ENCODE measurements at regions not wholly inside any gene's neighbourhood (a gene's known extent, or its start where the extent isn't known, plus 50 kb on each side); places are given as distances from the start of the nearest gene placed in this dataset.
A peak's percentile ranks its signal among the peaks of the same experiment; 100 is the strongest.

GRCh38 chr4:53693909-53694308 lies 102.6 kb upstream of the LNX1 start:
- in situ Hi-C loops (cut with HindIII; ENCODE audit: low pct_unique_long_range_greater_than_20kb, low sequenced_read_pairs), result no loop called here

GRCh38 chr4:53693408-53693807 lies 102.1 kb upstream of the LNX1 start:
- no peak for DNase-seq (ENCODE audit: low read depth)
- in situ Hi-C loops (cut with HindIII; ENCODE audit: low pct_unique_long_range_greater_than_20kb, low sequenced_read_pairs), result no loop called here

More at GRCh38 chr4:53693909-53694308, 102.6 kb upstream of the LNX1 start:
- no peak for DNase-seq (ENCODE audit: low read depth)

GRCh38 chr4:53688186-53688790 lies 97.0 kb upstream of the LNX1 start:
- in situ Hi-C loops (cut with HindIII; ENCODE audit: low pct_unique_long_range_greater_than_20kb, low sequenced_read_pairs), result no loop called here
- peak; percentile 30 for DNase-seq (ENCODE audit: low read depth)

GRCh38 chr4:53686521-53686920 lies 95.2 kb upstream of the LNX1 start:
- in situ Hi-C loops (cut with HindIII; ENCODE audit: low pct_unique_long_range_greater_than_20kb, low sequenced_read_pairs), result no loop called here
- no peak for DNase-seq (ENCODE audit: low read depth)

- in situ Hi-C loops (cut with HindIII; ENCODE audit: low pct_unique_long_range_greater_than_20kb, low sequenced_read_pairs), result no loop called here
- DNase-seq (ENCODE audit: low read depth), result no peak
These were observed 93.1 kb upstream of the LNX1 start for GRCh38 chr4:53684136-53685130.

- DNase-seq (ENCODE audit: low read depth), result no peak
- in situ Hi-C loops (cut with HindIII; ENCODE audit: low pct_unique_long_range_greater_than_20kb, low sequenced_read_pairs), result no loop called here
These were observed 91.6 kb upstream of the LNX1 start for GRCh38 chr4:53682908-53683307.

- in situ Hi-C loops (cut with HindIII; ENCODE audit: low pct_unique_long_range_greater_than_20kb, low sequenced_read_pairs), result no loop called here
- DNase-seq (ENCODE audit: low read depth), result no peak
These were observed 90.9 kb upstream of the LNX1 start for GRCh38 chr4:53682196-53682595.

GRCh38 chr4:53680598-53680997 lies 89.3 kb upstream of the LNX1 start:
- in situ Hi-C loops (cut with HindIII; ENCODE audit: low pct_unique_long_range_greater_than_20kb, low sequenced_read_pairs), result no loop called here
- no peak for DNase-seq (ENCODE audit: low read depth)

- in situ Hi-C loops (cut with HindIII; ENCODE audit: low pct_unique_long_range_greater_than_20kb, low sequenced_read_pairs), result no loop called here
- DNase-seq (ENCODE audit: low read depth), result no peak
These were observed 88.9 kb upstream of the LNX1 start for GRCh38 chr4:53680168-53680567.

GRCh38 chr4:53676402-53676871 lies 85.2 kb upstream of the LNX1 start:
- DNase-seq (ENCODE audit: low read depth), result no peak

GRCh38 chr4:53674903-53675302 lies 83.6 kb upstream of the LNX1 start:
- in situ Hi-C loops (cut with HindIII; ENCODE audit: low pct_unique_long_range_greater_than_20kb, low sequenced_read_pairs), result no loop called here

More at GRCh38 chr4:53676402-53676871, 85.2 kb upstream of the LNX1 start:
- in situ Hi-C loops (cut with HindIII; ENCODE audit: low pct_unique_long_range_greater_than_20kb, low sequenced_read_pairs), result no loop called here

GRCh38 chr4:53672873-53673272 lies 81.6 kb upstream of the LNX1 start:
- no peak for DNase-seq (ENCODE audit: low read depth)
- in situ Hi-C loops (cut with HindIII; ENCODE audit: low pct_unique_long_range_greater_than_20kb, low sequenced_read_pairs), result no loop called here

More at GRCh38 chr4:53674903-53675302, 83.6 kb upstream of the LNX1 start:
- no peak for DNase-seq (ENCODE audit: low read depth)

- in situ Hi-C loops (cut with HindIII; ENCODE audit: low pct_unique_long_range_greater_than_20kb, low sequenced_read_pairs), result no loop called here
- DNase-seq (ENCODE audit: low read depth), result no peak
These were observed 80.5 kb upstream of the LNX1 start for GRCh38 chr4:53671757-53672156.

GRCh38 chr4:53659737-53660136 lies 68.5 kb upstream of the LNX1 start:
- in situ Hi-C loops (cut with HindIII; ENCODE audit: low pct_unique_long_range_greater_than_20kb, low sequenced_read_pairs), result no loop called here

GRCh38 chr4:53659112-53659511 lies 67.8 kb upstream of the LNX1 start:
- no peak for DNase-seq (ENCODE audit: low read depth)
- in situ Hi-C loops (cut with HindIII; ENCODE audit: low pct_unique_long_range_greater_than_20kb, low sequenced_read_pairs), result no loop called here

More at GRCh38 chr4:53659737-53660136, 68.5 kb upstream of the LNX1 start:
- DNase-seq (ENCODE audit: low read depth), result no peak

GRCh38 chr4:53658029-53658428 lies 66.7 kb upstream of the LNX1 start:
- no peak for DNase-seq (ENCODE audit: low read depth)
- in situ Hi-C loops (cut with HindIII; ENCODE audit: low pct_unique_long_range_greater_than_20kb, low sequenced_read_pairs), result no loop called here

- no peak for DNase-seq (ENCODE audit: low read depth)
These were observed 65.2 kb upstream of the LNX1 start for GRCh38 chr4:53656421-53656981.

GRCh38 chr4:53654300-53654758 lies 63.0 kb upstream of the LNX1 start:
- no peak for DNase-seq (ENCODE audit: low read depth)
- in situ Hi-C loops (cut with HindIII; ENCODE audit: low pct_unique_long_range_greater_than_20kb, low sequenced_read_pairs), result no loop called here

More at GRCh38 chr4:53656421-53656981, 65.2 kb upstream of the LNX1 start:
- in situ Hi-C loops (cut with HindIII; ENCODE audit: low pct_unique_long_range_greater_than_20kb, low sequenced_read_pairs), result no loop called here
